ENCODE measurements at regions not wholly inside any gene's neighbourhood (a gene's known extent, or its start where the extent isn't known, plus 50 kb on each side); places are given as distances from the start of the nearest gene placed in this dataset.

DNA sequence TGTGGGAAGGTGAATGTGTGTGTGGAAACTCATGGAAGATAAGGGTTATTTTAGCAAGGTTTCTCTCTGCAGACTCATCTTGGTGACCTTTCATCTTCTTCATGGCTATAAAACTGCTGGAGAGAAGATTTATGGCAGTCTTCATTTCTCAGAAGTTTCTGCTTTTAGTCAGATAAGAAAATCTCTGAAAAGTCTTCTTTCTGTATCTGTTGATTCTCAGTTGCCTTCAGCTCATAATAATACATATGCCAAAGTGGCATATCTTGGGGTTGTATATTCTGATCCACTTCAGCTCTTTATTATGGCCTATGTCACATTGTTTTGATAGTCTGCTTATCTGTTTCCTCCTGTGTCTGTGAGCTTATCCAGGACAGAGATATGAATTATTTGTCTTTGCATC, 143.3 kb upstream of the TMTC4 start:
- no peak for DNase-seq
- no peaks in the 10 kb centered on the region for H3K36me3 Mint-ChIP-seq (ENCODE audit: low read depth)
- no peaks in the 10 kb centered on the region; the same call in 1 of the 2 replicates for H3K9me3 Mint-ChIP-seq
- TF ChIP-seq, protein P1, sequence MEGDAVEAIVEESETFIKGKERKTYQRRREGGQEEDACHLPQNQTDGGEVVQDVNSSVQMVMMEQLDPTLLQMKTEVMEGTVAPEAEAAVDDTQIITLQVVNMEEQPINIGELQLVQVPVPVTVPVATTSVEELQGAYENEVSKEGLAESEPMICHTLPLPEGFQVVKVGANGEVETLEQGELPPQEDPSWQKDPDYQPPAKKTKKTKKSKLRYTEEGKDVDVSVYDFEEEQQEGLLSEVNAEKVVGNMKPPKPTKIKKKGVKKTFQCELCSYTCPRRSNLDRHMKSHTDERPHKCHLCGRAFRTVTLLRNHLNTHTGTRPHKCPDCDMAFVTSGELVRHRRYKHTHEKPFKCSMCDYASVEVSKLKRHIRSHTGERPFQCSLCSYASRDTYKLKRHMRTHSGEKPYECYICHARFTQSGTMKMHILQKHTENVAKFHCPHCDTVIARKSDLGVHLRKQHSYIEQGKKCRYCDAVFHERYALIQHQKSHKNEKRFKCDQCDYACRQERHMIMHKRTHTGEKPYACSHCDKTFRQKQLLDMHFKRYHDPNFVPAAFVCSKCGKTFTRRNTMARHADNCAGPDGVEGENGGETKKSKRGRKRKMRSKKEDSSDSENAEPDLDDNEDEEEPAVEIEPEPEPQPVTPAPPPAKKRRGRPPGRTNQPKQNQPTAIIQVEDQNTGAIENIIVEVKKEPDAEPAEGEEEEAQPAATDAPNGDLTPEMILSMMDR (IDR thresholded peaks at IDR 0.05), result no peak
- no peak overlapping the region for H3K4me3 Mint-ChIP-seq
- peaks cover 4% of the 10 kb centered on the region for H3K27me3 Mint-ChIP-seq (ENCODE audit: insufficient read depth)
- no peak overlapping the region for H3K27ac Mint-ChIP-seq
- H3K4me1 Mint-ChIP-seq (ENCODE audit: low read depth), result no peaks in the 10 kb centered on the region

- DNase-seq, result no peak
- no peak overlapping the region for H3K4me3 Mint-ChIP-seq
- TF ChIP-seq, protein P1 (IDR thresholded peaks at IDR 0.05), result no peak
- no peak overlapping the region for H3K27ac Mint-ChIP-seq
- no peaks in the 10 kb centered on the region for H3K36me3 Mint-ChIP-seq (ENCODE audit: low read depth)
- H3K4me1 Mint-ChIP-seq (ENCODE audit: low read depth), result no peaks in the 10 kb centered on the region
- no peaks in the 10 kb centered on the region; the same call in 1 of the 2 replicates for H3K9me3 Mint-ChIP-seq
- peaks cover 8% of the 10 kb centered on the region; the same call in 1 of the 2 replicates for H3K27me3 Mint-ChIP-seq (ENCODE audit: insufficient read depth)
Measured at GRCh38 chr13:100815476-100816046, 141.0 kb upstream of the TMTC4 start.

DNA sequence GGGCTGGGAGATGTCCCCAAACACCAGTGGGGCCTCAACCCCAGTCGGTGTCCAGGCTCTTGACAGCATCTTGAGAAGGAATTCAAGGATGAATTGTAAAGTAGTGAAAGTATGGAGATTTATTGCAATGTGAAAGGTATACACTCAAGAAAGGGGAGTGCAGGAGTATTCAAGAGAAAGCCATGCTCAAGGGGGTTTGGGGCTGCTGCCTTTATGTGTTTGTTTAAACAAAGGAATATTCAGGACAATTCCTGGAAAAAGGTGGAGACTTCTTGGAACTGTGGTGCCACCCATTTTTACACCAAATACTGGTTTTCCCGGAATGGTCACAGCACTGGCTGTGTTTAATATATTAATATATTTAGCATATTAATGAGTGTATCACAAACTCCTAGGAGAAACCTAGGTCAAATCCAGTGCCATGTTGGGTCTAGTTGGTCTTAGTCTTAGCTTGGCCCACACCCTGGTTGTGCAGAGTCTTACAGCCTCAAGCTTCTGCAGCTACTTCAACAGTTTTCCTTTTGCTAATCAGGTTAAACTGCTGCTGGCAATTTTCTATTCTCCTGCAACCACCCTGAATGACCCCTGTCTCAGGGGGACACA, 138.5 kb upstream of the TMTC4 start:
- Mint-ChIP-seq H3K27me3 (ENCODE audit: insufficient read depth) (peaks cover 4% of the 10 kb centered on the region; the same call in 1 of the 2 replicates), H3K27ac (no peak overlapping the region), H3K36me3 (ENCODE audit: low read depth) (no peaks in the 10 kb centered on the region), H3K9me3 (no peaks in the 10 kb centered on the region; the same call in 1 of the 2 replicates), H3K4me3 (no peak overlapping the region), H3K4me1 (ENCODE audit: low read depth) (no peaks in the 10 kb centered on the region)
- no peak for DNase-seq
- TF ChIP-seq, protein P1 (IDR thresholded peaks at IDR 0.05), result no peak

GRCh38 chr13:100811928-100812327, 137.3 kb upstream of the TMTC4 start:
- Mint-ChIP-seq H3K4me3 (no peak overlapping the region), H3K4me1 (ENCODE audit: low read depth) (no peaks in the 10 kb centered on the region), H3K27ac (no peak overlapping the region), H3K36me3 (ENCODE audit: low read depth) (no peaks in the 10 kb centered on the region), H3K27me3 (ENCODE audit: insufficient read depth) (peaks cover 6% of the 10 kb centered on the region; the same call in 1 of the 2 replicates), H3K9me3 (no peaks in the 10 kb centered on the region; the same call in 1 of the 2 replicates)
- TF ChIP-seq, protein P1 (IDR thresholded peaks at IDR 0.05), result no peak
- DNase-seq, result no peak

DNA sequence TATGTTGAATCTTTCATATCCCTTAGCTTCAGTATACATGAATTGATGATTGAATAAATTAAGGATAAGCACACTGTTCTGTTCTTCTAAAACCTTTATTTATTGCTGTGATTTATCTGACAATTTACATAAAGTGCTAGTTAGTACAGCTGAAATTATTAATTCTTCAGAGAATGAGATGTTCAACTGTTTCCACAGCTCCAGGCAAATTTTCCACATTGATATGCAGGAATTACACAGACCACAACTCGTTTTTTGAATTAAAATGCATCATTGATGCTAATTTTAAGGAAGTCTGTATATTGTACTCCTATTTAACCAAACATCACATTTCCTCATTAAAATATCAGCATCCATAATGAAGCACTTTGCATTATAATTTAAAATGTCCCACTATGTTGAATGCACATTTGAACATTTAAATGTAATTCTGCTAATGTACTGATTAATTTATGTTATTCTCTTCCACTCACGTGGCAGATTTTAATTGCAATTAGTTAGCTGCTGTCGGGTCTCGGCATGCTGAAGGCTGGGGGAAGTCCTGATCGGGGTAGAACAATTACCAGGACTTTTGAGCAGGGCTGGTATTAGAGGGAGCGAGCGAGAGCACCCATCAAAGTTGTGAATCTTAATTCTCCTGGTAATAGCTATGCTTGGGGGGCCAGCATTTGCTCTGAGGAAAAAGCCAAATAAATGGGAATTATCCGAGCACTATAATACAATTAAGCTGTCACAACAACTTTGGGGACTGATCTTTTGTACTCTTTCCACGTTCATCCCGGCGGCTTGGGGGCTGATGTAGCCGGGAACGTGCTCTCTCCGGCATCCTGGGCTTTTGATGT, 136.7 kb upstream of the TMTC4 start:
- no peak for DNase-seq
- Mint-ChIP-seq H3K4me3 (no peak overlapping the region), H3K27me3 (ENCODE audit: insufficient read depth) (peaks cover 9% of the 10 kb centered on the region; the same call in 1 of the 2 replicates), H3K4me1 (ENCODE audit: low read depth) (no peaks in the 10 kb centered on the region), H3K36me3 (ENCODE audit: low read depth) (no peaks in the 10 kb centered on the region), H3K9me3 (no peaks in the 10 kb centered on the region; the same call in 1 of the 2 replicates), H3K27ac (no peak overlapping the region)
- TF ChIP-seq, protein P1 (IDR thresholded peaks at IDR 0.05), result no peak
